ENCODE measurements at regions not wholly inside any gene's neighbourhood (a gene's known extent, or its start where the extent isn't known, plus 50 kb on each side); places are given as distances from the start of the nearest gene placed in this dataset.
"Not testable (repeated sequence)": the region's sequence is repeated elsewhere in the genome, so short reads cannot be mapped to it uniquely, and the experiment has no call there.

DNA sequence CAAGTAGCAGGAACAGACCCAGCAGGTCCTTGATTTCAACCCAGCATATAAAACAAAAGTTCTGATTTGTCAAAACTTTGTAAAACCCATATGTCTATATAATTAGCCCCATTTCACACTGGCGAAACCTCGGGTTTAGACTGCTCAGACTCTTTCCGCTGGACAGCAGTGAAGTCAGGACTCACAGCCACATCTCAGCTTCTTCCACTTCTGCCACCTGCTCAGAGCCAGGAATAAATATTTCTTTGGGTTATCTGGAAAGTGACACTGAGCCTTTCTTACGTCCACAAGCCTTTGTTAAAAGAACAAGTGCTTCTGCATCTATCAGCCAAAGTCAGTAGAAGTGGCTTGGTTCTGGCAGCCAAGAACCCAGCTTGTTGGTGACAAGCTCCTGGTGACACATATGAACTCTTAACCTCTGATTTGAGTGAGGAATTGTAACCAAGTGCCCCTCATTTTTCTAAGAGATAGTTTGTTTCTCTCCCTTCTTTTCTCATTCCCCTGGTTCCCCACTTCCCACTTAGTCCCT, 118.1 kb upstream of the CHD2 start:
- DNase-seq (ENCODE audit: extremely low spot score) = no peak
- CTCF ChIA-PET = no interaction called here
- POLR2A ChIA-PET = no interaction called here
- TF ChIP-seq SUZ12 (IDR thresholded peaks at IDR 0.05) (no peak), FOXK2 (IDR thresholded peaks at IDR 0.05) (no peak), ARNT (IDR thresholded peaks at IDR 0.05) (no peak), LEF1 (IDR thresholded peaks at IDR 0.05; ENCODE audit: borderline replicate concordance) (no peak)

DNA sequence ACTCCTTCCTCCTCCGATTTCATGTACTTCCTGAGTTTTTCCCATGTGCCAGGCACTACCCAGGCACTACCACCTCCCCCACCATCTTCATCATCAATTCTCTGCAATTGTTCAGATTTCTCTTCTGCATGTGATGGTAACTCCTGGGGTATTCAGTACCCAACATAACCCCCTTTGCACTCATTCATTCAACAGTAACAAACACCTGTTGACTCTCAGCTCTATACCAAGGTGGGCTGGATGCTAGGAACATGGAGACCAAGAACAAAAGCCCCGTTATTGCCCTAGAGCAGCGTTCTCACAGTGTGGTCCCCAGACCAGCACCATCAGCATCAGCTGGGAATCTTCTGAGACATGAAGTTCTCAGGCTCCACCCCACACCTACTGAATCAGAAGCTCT, 113.0 kb upstream of the CHD2 start:
- TF ChIP-seq HDGF (IDR thresholded peaks at IDR 0.05; ENCODE audit: borderline replicate concordance) (no peak), TARDBP (IDR thresholded peaks at IDR 0.05) (no peak), SP1 (IDR thresholded peaks at IDR 0.05) (no peak), FOXA1 (IDR thresholded peaks at IDR 0.05) (no peak), NFRKB (IDR thresholded peaks at IDR 0.05) (no peak), BHLHE40 (IDR thresholded peaks at IDR 0.05; ENCODE audit: borderline replicate concordance) (no peak), FOXK2 (IDR thresholded peaks at IDR 0.05) (no peak), CTBP1 (IDR thresholded peaks at IDR 0.05; ENCODE audit: borderline replicate concordance) (no peak), L3MBTL2 (conservative IDR thresholded peaks at IDR 0.05) (no peak), ARNT (IDR thresholded peaks at IDR 0.05) (no peak), FOXM1 (IDR thresholded peaks at IDR 0.05; ENCODE audit: borderline replicate concordance) (no peak), SUZ12 (IDR thresholded peaks at IDR 0.05) (no peak), ZNF384 (IDR thresholded peaks at IDR 0.05) (no peak), LEF1 (IDR thresholded peaks at IDR 0.05; ENCODE audit: borderline replicate concordance) (no peak), ELF4 (IDR thresholded peaks at IDR 0.05) (no peak)
- TF ChIP-seq, protein P1, sequence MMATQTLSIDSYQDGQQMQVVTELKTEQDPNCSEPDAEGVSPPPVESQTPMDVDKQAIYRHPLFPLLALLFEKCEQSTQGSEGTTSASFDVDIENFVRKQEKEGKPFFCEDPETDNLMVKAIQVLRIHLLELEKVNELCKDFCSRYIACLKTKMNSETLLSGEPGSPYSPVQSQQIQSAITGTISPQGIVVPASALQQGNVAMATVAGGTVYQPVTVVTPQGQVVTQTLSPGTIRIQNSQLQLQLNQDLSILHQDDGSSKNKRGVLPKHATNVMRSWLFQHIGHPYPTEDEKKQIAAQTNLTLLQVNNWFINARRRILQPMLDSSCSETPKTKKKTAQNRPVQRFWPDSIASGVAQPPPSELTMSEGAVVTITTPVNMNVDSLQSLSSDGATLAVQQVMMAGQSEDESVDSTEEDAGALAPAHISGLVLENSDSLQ (IDR thresholded peaks at IDR 0.05) = no peak
- ChIA-PET POLR2A (no interaction called here), CTCF (interaction anchor here (0.8 kb wide), 1 partner anchor 242 kb away, joined by 4 read pairs; no protein-coding TSS in a partner anchor)
- no peak for DNase-seq (ENCODE audit: extremely low spot score)

DNA sequence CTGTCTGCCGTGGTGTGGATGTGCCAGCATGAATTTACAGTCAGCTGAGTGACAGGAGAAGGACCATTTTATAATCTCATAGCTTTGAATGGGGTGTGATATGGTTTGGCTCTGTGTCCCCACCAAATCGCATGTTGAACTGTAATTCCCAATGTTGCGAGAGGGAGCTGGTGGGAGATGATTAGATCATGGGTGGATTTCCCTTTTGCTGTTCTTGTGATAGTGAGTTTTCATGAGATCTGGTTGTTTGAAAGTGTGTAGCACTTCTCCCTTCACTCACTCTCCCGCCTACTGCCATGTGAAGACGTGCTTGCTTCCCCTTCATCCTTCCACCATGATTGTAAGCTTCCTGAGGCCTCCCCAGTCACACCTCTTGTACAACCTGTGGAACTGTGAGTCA, 111.9 kb upstream of the CHD2 start:
- CTCF ChIA-PET = interaction anchor here (0.8 to 1.6 kb wide), 2 partner anchors 9 to 166 kb away, joined by 3 to 13 read pairs; no protein-coding TSS in a partner anchor
- TF ChIP-seq CTBP1 (IDR thresholded peaks at IDR 0.05; ENCODE audit: borderline replicate concordance) (no peak), TARDBP (IDR thresholded peaks at IDR 0.05) (no peak), ELF4 (IDR thresholded peaks at IDR 0.05) (no peak), HDGF (IDR thresholded peaks at IDR 0.05; ENCODE audit: borderline replicate concordance) (no peak), FOXK2 (IDR thresholded peaks at IDR 0.05) (no peak), LEF1 (IDR thresholded peaks at IDR 0.05; ENCODE audit: borderline replicate concordance) (no peak), ZNF384 (IDR thresholded peaks at IDR 0.05) (no peak)
- TF ChIP-seq, protein P1 (IDR thresholded peaks at IDR 0.05) = no peak

DNA sequence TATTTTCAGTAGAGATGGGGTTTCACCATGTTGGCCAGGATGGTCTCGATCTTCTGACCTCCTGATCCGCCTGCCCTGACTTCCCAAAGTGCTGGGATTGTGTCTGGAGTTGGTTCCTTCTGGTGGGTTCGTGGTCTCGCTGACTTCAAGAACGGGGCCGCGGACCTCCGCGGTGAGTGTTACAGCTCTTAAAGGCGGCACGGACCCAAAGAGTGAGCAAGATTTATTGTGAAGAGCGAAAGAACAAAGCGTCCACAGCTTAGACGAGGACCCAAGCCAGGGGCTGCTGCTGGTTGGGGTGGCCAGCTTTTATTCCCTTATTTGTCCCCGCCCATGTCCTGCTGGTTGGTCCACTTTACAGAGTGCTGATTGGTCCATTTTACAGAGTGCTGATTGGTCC, 111.3 kb upstream of the CHD2 start:
- POLR2A ChIA-PET = interaction anchor here (0.8 to 1.3 kb wide), 2 partner anchors 94 kb away, joined by 3 to 5 read pairs; no protein-coding TSS in a partner anchor
- DNase-seq (ENCODE audit: extremely low spot score) = not testable (repeated sequence)
- CTCF ChIA-PET = interaction anchor here (0.8 to 1.6 kb wide), 2 partner anchors 8 to 165 kb away, joined by 3 to 13 read pairs; no protein-coding TSS in a partner anchor

More for the DNA sequence above, 111.9 kb upstream of the CHD2 start:
- POLR2A ChIA-PET = interaction anchor here (1.3 kb wide), 1 partner anchor 94 kb away, joined by 5 read pairs; no protein-coding TSS in a partner anchor
- DNase-seq (ENCODE audit: extremely low spot score) = no peak

DNA sequence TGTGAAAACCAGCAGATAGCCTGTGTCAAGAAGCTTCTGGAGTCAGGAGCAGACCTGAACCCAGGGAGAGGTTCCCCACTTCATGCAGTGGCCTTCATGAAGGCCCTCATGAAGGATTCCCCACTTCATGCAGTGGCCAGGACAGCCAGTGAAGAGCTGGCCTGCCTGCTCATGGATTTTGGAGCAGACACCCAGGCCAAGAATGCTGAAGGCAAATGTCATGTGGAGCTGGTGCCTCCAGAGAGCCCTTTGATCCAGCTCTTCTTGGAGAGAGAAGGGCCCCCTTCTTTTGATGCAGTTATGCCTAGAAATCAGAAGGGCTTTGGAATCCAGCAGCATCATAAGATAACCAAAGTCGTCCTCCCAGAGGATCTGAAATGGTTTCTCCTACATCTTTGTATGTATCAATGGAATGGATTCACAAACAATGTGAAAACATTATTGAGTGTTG, 103.9 kb upstream of the CHD2 start:
- DNase-seq (ENCODE audit: extremely low spot score) = no peak
- TF ChIP-seq TARDBP (IDR thresholded peaks at IDR 0.05) = no peak
- TF ChIP-seq FOXK2 (IDR thresholded peaks at IDR 0.05) = no peak
- TF ChIP-seq LEF1 (IDR thresholded peaks at IDR 0.05; ENCODE audit: borderline replicate concordance) = no peak
- TF ChIP-seq SP1 (IDR thresholded peaks at IDR 0.05) = no peak
- TF ChIP-seq, protein P1 (IDR thresholded peaks at IDR 0.05) = no peak
- TF ChIP-seq HDGF (IDR thresholded peaks at IDR 0.05; ENCODE audit: borderline replicate concordance) = no peak
- TF ChIP-seq NFRKB (IDR thresholded peaks at IDR 0.05) = no peak
- no peak for TF ChIP-seq FOXA1 (IDR thresholded peaks at IDR 0.05)
- TF ChIP-seq FOXM1 (IDR thresholded peaks at IDR 0.05; ENCODE audit: borderline replicate concordance) = no peak
- TF ChIP-seq ELF4 (IDR thresholded peaks at IDR 0.05) = no peak
- no peak for TF ChIP-seq ZNF384 (IDR thresholded peaks at IDR 0.05)
- TF ChIP-seq SUZ12 (IDR thresholded peaks at IDR 0.05) = no peak
- no peak for TF ChIP-seq L3MBTL2 (conservative IDR thresholded peaks at IDR 0.05)
- TF ChIP-seq BHLHE40 (IDR thresholded peaks at IDR 0.05; ENCODE audit: borderline replicate concordance) = no peak
- no peak for TF ChIP-seq ARNT (IDR thresholded peaks at IDR 0.05)
- TF ChIP-seq CTBP1 (IDR thresholded peaks at IDR 0.05; ENCODE audit: borderline replicate concordance) = no peak
- POLR2A ChIA-PET = interaction anchor here (1.0 to 2.7 kb wide), 5 partner anchors 12 to 112 kb away, joined by 3 to 9 read pairs (median 5); no protein-coding TSS in a partner anchor
- CTCF ChIA-PET = interaction anchor here (0.8 to 3.8 kb wide), 7 partner anchors 8 to 168 kb away, joined by 3 to 31 read pairs (median 6); no protein-coding TSS in a partner anchor
